VCaP (cell line): ENCODE measurements at regions not wholly inside any gene's neighbourhood (a gene's known extent, or its start where the extent isn't known, plus 50 kb on each side); places are given as distances from the start of the nearest gene placed in this dataset.

Experiments used
- H3K27ac ChIP-seq: fragments of 450-650 bp; 2 replicates; pipeline ENCODE4 v1.5.1; 2017
- CTCF ChIP-seq: fragments of 450-650 bp; conservative IDR thresholded peaks from 2 replicates; pipeline ENCODE4 v1.5.1; 2017; ENCODE audit warnings: mild to moderate bottlenecking, moderate library complexity

- no peak for TF ChIP-seq CTCF
- no peak overlapping the region for H3K27ac ChIP-seq
Measured at GRCh38 chr4:54813674-54814073, 155.9 kb downstream of the KIT start.

- no peak for TF ChIP-seq CTCF
Measured at GRCh38 chr4:54806351-54806750, 148.6 kb downstream of the KIT start.

GRCh38 chr4:54802336-54802735 is 144.6 kb downstream of the KIT start:
- TF ChIP-seq CTCF, result no peak
- no peak overlapping the region for H3K27ac ChIP-seq

More at GRCh38 chr4:54806351-54806750, 148.6 kb downstream of the KIT start:
- no peak overlapping the region for H3K27ac ChIP-seq

GRCh38 chr4:54800831-54801530 is 143.2 kb downstream of the KIT start:
- no peak overlapping the region for H3K27ac ChIP-seq
- TF ChIP-seq CTCF, result no peak

GRCh38 chr4:54794579-54794978 is 136.8 kb downstream of the KIT start:
- H3K27ac ChIP-seq, result no peak overlapping the region
- no peak for TF ChIP-seq CTCF

- H3K27ac ChIP-seq, result no peak overlapping the region
- TF ChIP-seq CTCF, result no peak
Measured at GRCh38 chr4:54793856-54794422, 136.2 kb downstream of the KIT start.
